ENCODE measurements at regions not wholly inside any gene's neighbourhood (a gene's known extent, or its start where the extent isn't known, plus 50 kb on each side); places are given as distances from the start of the nearest gene placed in this dataset.
"Not testable (repeated sequence)": the region's sequence is repeated elsewhere in the genome, so short reads cannot be mapped to it uniquely, and the experiment has no call there.

DNA sequence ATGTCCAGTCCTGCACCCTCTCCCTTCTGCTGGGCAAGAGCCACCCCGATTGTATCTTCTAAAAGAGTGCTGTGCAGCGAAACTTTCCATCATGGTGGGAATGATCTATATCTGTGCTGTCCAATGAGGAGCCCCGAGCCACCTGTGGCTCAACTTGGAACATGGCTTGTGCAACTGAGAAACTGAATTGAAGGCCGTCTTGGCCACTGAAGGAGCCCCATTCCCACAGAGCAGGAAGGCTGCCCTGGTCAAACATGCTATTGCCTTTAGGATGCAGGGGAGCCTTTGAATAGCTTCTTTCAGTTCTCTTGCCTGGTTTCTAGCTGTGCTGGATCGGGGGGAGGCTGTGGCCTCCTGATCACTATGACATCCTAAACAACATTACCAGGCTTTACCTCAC lies 427.6 kb downstream of the SETD4 start:
- DNase-seq: no peak

DNA sequence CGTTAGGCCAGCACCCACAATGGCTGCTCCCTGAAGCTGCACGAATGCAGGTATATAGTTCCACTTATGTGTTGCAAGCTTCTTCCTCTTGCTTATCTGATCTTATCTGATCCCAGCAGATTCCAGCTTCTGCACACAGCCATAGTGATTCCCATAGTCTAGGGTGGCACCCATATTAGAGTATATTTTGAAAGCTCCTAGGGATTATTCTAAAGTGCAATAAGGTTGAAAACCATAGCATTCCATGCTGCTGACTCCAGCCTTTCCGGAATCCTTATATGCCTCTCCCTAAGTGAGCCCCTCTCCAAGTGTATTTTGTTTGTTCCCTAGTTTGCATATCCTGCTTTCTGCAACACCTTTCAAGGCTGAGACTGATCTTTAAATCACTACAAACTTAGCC lies 432.0 kb downstream of the SETD4 start:
- DNase-seq: no peak

DNA sequence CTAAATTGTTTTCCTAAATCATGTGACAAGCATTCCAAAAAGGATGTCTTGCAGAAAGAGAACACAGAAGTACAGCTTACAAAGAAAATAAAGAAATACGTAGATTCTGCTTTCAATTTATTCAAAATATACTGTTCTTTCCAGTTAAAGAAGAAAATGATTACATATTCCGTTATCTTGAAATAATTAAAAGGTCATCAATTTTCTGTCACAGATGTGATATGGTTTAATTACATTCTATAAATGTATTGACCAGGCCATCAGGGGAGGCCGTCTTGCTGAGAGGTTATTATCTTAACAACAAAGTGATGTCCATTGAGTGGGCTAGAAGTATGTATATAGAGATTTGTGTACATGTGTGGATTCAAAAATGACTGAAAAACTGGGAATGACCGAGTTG lies 432.9 kb downstream of the SETD4 start:
- DNase-seq: no peak

DNA sequence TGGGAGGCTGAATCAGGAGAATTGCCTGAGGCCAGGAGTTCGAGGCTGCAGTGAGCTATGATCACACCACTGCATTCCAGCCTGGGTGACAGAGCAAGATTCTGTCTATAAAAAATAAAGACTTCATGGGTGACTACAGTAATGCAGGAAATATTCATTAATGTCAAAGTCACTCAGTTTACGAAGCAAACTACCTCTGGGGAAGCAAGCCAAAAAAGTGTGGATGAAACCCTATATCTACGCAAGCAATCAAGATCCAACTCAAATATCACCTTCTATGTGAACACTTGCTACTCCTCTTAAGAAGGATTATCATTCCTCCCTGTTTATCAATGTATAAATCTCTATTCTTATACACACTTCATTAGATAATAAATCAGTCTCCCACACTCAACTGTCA lies 434.8 kb downstream of the SETD4 start:
- DNase-seq: no peak

DNA sequence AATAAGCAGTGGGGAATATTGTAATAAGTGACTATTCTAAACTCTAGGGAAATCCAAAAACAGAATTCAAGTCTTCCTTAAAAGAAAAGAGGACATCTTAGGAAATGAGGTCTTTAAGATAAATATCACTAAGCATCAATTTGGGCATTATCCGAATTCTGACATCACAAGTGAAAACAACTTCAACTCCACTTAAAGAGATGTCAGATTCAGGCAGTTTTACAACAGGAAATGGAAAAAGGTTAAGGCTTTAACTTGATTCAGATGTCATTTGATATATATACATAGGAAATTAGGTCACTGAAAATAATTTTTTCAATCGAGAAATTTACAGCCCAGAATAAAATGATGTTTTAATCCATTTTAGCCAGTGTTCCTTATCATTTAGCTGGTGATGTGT lies 435.4 kb downstream of the SETD4 start:
- no peak for DNase-seq

DNA sequence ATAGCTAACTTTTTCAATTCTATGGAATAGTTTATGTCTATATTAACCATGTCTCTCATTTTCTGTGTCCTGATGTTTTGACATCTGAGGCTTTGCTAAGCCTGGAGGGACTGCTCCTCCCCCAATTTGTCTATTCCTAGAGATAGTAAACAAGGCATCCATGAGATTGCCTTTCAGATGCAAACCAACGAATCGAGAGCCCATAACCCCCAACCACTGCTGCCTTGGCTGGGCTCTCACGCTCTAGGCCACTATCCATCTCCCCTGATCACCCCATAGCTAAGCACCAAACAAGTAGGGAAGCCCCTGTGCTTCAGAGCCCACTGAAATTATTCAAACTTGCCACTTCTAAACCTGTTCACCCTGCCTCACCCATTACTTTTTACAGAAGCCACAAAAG lies 437.7 kb downstream of the SETD4 start:
- no peak for DNase-seq

DNA sequence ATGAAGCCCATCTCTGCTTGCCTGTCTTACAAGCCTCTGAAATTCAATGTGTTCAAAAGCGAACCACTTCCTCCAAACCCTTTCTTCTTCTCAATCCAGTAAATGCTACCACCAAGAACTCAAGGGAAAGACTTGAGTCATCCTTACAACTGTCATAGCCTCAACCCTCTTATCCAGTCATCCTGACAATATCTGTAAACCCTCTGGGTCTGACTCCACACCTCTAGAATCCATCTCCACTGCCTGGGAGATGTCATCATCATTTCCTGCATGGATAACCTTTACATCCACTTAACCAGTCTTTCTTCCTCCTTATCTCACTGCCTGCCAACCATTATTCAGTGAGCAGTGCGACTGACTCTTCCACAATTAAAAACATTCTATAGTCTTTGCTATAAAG lies 441.1 kb downstream of the SETD4 start:
- no peak for DNase-seq

DNA sequence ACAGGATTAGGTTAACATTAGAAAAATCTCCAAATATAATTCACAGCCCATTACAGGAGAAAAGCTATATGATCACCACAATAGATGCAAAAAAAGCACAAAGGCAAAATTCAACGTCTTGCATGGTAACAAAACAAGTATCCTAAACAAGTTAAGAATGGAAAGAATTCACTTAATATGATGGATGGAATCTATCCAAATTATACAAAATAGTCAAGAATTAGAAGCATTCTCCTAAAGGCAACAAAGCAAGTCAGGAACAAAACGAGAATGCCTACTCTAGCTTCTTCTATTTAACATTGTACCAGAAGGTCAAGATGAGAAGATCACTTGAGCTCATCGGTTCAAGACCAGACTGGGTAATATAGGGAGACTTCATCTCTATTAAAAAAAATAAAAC lies 442.8 kb downstream of the SETD4 start:
- no peak for DNase-seq

DNA sequence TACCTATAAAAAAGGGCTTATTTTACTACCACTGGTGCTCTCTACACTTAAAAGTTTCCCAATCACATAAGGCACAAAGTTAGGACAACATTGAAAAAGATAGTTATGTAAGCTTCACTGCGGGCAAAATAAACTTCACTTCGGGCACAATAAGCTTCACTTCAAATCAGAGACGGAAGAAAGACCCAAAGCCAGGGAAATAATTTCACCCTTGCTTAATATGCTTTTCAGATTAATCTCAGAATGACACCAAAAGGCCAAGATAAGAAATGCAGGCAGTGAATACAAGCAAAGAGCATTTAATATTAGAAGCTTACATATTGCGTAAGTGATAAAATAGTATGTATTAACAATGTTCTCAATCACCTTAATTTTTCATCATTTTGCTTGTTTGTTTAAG lies 444.2 kb downstream of the SETD4 start:
- no peak for DNase-seq

DNA sequence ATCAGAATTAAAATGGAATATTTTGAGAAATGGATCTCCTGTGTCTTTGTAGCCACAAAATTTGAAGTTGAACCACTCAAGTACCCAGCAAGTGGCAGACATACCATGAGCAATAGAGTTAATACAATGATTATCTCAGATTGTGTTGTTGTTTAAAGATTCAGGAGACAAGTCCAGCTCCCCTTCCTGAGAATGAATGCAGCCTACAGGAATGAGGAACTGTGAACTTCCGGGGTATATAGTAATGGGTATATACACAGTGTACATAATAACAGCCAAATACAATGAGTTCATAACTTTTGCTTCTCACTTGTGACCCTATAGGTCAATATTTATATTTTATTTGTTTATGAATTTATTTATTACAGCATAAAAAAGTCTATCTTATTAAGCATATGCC lies 445.0 kb downstream of the SETD4 start:
- DNase-seq: no peak

DNA sequence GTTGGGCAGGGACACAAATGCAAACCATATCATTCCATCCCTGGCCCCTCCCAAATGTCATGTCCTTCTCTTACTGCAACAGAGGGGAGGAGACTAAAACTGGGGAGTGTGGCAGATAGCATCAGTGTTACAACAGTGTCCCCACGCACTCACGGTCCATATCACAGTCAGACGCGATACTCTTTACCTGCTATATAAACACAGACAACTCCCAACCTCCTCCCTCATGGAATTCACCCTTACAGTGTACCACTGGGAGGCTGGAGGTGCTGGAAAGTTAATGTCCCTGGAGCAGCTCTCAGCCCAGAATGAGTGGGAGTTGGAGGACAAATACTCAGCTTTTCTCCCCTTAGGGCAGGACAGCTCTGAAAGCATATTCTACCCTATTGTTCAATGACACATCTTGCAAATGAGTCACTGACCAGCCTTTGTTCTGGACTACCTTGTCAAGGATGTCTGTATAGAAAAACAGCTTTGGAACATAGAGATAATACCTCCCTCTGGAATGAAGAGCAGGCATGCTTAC lies 445.9 kb downstream of the SETD4 start:
- no peak for DNase-seq

DNA sequence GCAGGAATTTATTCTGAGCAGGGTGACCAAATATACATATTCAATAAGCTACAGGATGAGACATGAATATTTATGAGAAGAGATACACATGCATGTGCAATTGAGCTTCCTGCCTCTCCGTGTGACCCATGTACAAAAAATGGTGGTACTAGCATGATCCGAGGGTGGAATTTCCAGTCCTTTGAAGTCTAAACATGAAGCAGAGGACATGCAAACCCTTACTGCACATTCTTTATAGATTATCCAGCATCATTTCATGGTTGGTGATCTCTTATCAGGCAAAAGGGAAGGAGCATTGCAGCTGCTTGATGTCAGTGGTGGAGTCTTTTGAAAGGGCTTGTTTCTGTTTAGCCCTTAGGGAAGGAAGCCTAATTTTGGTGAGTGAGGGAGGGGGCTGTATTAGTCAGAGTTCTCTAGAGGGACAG lies 448.6 kb downstream of the SETD4 start:
- DNase-seq: no peak

DNA sequence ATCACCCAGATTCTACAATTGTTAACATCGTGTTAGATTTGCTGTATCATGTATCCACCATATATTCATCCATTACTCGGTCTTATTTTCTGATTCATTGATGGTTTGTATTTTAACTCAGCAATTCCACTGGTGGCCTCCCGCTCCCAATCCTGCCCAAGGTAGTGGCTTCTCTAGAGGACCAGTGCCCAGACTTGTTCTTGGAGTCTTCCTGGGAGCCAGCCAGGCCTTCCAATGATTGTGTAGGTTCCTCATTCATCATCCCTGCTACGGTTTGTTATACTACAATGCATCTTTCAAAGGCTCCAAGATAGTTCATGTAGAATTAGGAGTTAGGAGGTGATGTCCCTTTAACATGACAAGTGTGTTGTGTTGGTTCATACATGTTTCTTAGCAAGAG lies 451.1 kb downstream of the SETD4 start:
- DNase-seq: no peak

DNA sequence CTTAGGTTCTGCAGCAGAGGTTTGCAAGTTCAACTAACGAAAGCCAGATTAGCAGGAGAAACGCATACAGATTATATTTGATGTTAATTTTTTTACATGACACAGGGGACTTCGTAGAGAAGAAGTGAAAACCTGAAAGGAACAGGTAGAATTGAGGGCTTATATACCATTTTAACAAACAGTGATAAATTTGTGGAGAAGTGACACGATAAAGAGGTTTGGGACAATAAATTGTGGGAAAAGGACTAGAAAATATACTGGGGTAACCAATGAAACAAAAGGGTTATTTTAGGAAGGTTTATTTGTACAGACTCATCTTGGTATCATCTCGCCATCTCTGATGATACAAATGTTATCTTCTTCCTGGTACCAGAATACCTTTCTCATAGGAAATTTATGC lies 452.9 kb downstream of the SETD4 start:
- no peak for DNase-seq

DNA sequence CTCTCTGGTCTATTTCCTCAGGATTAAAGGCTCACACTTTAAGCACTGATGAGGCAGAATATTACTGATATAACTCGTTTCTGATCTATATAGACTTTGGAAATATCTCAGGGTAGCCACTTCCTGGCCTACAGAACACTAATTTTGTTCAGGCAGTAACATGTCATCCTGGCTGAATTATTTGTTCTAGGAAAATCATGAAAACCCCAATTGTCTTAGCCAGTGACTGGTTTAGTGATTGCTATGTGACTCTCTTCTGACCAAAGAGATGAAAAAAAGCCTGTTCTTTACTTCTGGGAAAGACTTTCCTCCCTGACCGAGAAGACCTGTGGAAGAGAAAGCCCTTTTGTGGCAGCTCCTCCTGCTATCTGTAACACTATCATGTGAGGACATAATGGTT lies 453.7 kb downstream of the SETD4 start:
- DNase-seq: no peak

DNA sequence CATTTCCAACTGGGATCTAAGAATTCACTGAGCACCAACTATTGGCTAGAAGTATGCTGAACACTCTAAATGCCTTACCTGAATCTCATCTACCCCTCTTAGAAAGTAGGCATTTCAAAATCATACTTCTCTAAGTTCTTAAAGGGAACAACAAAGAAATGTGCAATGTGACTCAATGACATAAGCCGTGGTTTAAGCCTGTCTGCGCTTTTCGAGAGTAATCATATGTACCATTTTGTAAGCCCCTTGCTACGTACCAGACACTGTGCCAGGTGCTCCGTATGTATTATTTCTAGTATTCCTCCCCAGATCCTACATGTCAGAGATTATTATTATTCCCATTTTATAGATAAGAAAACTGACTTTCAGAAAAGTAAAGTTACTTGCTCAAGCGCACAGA lies 454.2 kb downstream of the SETD4 start:
- DNase-seq: no peak

DNA sequence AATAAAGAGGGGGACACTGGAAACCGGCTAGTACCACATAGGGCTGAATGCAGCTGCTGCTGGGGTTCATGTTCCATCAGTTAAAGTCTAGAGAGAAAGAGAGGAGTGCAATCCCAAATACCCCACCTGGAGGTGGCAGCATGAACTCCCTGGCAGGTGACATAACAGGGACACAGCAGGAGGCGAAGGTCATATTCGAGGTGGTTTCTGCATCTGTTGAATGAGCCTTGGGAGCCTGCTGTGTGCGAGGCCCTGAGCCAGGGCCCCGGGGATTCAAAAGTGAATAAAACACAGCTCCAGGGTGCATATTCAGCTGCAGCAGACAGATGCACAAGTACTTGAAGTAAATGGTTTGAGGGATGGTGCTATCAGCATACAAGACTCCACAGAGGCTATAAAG lies 456.8 kb downstream of the SETD4 start:
- DNase-seq: no peak

DNA sequence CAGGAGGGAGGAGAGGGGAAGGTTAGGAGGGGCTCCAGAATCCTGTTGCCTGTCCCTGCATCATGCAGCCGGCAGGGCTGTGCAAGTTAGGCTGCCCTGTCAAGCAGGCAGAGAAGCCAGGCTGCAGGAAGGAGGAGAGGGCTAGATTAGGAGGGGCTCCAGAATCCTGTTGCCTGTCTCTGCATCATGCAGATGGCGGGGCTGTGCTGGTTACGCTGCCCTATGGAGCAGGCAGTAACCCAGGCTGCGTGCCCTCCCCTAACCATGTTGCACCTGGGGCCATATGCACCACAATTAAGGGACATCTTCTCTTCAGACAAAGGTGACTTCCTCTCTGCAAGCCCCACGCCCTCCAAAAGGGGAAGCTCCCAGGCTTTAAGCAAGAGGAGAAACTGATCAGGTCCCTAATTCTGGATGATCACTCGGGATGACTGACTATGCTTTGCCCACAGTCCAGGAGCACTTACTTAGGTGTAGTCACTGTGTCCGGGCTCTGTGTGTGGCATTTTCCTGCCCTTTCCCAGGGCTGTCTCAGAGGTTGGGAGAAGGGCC lies 457.4 kb downstream of the SETD4 start:
- DNase-seq: no peak

DNA sequence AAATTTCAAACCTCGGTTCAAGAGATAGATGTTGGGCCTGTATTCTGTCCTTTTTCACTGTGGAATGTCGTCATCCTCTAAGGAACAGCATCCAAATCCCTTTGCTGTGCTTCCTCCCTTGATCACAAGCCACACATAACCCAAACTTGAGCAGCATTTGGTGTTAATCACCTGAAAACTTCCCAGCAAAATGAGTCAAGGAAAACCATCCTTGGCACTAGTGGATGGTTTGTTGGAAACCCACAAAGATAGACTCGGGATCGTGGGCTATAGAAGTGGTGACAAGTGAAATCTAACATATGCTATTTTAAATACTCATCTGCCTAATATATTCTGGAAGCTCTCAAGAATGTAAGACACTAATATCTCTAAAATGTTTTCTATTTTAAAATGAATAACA lies 459.1 kb downstream of the SETD4 start:
- no peak for DNase-seq

DNA sequence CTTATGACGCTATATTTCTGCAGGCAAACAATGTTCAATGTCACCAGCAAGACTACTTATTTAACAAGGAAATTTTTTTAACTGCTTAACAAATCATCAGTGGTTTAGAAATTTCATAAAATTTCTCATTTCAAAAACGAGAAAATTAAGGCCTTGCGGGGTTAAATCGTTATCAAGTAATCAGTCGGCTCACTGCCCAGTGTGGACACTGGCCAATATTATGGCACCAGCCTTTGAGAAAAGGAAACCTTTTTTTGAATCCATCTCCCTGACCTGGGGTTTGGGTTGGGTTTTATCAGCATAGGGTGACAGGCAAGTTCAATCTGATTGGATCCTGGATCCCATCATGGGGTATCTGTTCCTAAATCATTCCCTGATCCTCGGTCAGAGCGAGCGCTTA lies 461.2 kb downstream of the SETD4 start:
- DNase-seq: no peak

DNA sequence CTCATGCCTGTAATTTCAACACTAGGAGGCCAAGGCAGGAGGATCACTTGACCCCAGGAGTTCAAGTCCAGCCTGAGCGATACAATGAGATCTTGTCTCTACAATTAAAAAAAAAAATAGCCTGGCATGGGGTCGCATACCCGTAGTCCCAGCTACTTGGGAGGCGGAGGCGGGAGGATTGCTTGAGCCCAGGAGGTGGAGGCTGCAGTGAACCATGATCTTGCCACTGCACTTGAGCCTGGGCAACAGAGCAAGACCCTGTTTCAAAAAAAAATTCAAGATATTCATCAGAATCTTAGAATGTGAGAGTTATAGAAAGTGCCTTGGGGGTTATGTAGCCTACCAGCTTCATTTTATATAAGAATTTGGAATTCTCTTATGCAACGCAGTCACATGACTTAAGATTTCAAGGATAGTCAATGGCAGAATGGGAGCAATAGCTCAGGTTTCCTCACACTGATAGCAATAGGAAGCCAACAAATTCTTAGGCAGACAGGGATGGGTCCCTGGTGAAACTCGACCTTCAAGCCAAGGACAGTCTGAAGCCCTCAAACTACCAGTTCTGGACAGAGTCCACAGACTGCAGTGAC lies 462.5 kb downstream of the SETD4 start:
- DNase-seq: no peak

DNA sequence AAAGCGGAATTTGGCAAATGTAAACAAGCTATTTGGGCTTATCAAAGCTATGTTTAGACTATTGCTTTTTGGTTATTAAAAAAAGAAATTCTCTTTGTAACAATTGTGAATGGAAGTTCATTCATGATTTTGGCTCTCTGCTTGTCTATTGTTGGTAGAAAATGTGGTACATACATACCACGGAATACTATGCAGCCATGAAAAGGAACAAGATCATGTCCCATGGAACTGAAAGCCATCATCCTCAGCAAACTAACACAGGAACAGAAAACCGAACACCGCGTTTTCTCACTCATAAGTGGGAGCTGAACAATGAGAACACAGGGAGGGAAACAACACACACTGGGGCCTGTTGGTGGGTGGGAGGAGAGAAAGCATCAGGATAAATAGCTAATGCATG lies 465.4 kb downstream of the SETD4 start:
- no peak for DNase-seq

DNA sequence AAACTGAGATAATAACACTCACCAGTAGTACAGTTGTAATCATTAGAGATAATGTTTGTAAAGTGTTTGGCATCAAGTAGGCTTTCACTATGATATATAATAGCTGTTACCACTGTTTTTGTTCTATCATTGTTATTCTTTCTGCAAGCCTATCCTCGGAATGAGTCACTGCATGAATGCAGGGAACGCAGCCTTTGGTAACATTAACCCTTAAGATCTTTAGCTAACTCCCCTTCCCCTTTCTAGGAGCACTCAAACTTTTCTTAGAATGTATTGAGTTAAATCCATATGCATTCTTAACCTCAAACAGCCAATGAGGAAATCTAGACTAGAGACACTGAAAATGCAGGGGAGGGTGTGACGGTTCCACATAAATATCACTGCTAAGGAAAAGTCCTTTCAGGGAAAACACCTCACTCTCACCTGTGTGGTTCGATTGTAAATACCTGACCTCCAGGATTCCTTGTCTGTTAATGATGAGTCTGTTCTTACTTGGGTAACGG lies 467.3 kb downstream of the SETD4 start:
- no peak for DNase-seq

DNA sequence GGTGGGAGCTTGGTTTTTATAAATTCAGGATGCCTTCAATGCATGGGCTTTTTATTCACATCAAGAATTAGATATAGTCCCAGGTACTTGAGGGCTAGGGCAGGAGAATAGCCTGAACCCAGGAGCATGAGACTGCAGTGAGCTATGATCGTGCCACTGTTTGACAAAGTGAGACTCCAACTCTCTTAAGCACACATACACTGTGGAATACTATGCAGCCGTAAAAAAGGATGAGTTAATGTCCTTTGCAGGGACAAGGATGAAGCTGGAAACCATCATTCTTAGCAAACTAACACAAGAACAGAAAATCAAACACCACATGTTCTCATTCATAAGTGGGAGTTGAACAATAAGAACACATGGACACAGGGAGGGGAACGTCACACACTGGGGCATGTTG lies 470.0 kb downstream of the SETD4 start:
- DNase-seq: not testable (repeated sequence)

DNA sequence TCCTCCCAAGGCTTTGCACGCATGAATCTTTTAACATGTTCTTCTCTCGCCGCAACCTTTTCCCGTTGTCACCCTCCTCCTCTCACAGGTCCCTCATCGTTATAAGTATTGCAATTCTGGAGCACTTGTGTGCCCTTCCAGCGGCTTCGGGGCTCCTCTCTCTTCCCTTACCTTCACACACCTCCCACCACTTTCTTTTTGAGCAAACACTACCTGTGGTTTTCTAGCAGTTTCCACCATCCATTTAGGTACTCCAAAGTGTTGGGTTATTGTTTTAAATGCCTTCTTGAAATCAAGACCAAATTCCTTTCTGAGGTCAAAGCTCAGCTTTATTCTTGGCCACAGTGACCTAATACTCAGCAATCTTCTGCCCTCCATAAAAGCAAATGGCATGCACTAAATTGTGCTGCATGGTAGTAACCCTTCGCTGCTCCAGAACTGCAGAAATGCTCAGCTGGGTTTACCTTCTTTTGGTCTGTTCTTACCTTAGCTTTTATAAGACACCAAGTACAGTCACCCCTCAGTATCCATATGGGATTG lies 472.4 kb downstream of the SETD4 start:
- no peak for DNase-seq

Data from stimulated activated CD4-positive, alpha-beta T cell treated with anti-CD3 and anti-CD28 coated beads, Interleukin-12 subunit alpha, Interleukin-12 subunit beta, amount 100 ng/mL, for 4 hours (primary cell).